HG03196 (cell line): ENCODE measurements at regions not wholly inside any gene's neighbourhood (a gene's known extent, or its start where the extent isn't known, plus 50 kb on each side); places are given as distances from the start of the nearest gene placed in this dataset.

Source experiments
- ATAC-seq: cut with Tn5 transposase; IDR thresholded peaks from one replicate; pipeline ENCODE4 v1.9.1; 2021; ENCODE audit not compliant: unreplicated experiment

DNA sequence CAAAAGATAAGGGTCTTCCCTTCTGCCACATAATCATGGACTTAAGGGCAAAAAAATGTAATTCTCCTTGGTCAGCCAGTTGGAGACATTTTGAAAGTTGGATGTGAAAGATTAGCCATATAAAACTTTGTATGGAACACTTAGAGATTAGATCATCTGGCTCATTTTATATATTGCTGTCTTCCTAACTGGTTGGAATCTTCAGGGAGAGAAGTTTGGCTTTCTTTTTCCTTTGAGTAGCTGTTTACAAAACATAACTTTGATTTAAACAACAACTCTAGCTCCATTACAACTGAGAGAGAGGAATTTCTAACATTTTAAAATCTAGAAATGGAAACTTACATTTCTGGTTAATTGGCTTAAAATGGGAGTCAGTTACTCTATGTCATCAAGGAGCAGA, 132.7 kb downstream of the RDH14 start:
- ATAC-seq: no peak

DNA sequence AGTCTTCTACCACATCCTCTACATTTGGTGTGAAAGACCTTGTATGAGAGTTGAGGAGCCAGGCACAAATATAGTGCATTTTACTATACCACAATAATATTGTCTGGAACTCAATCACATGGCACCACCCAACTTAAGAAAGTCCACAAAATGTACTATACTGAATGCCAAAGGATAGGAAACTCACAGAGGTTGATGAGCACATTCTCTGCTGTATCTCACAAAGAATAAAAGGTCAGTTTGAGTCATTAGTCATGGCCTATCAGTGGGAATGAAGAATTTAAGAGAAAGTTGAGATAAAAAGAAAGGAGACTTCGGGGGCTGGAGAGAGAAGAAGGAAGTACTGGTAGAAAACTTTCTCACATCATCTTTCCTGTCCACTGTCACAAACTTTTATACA, 134.3 kb downstream of the RDH14 start:
- ATAC-seq: no peak

DNA sequence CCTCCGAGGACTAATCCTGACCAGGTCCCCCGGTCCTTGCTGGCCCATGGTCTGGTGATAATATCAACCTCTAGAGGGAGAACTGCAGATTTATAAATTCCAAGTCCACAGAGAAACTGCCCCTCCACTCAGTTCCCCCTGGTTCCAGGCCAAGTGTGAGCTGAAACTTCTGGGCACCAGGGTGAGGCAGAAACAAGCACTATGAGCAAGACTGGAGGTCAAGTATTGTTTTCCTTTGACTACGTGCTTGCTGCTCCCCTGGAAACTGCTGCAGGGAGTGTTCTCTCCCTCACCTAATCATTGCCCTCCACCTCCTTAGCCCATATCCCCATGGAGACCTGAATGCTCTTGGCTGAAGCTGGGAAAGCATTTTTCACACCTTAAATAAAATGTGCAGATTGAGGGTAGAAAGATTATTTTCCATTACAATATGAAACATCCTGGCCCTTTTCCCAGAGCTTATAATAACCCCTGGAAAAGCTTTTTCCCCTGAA, 135.2 kb downstream of the RDH14 start:
- no peak for ATAC-seq

DNA sequence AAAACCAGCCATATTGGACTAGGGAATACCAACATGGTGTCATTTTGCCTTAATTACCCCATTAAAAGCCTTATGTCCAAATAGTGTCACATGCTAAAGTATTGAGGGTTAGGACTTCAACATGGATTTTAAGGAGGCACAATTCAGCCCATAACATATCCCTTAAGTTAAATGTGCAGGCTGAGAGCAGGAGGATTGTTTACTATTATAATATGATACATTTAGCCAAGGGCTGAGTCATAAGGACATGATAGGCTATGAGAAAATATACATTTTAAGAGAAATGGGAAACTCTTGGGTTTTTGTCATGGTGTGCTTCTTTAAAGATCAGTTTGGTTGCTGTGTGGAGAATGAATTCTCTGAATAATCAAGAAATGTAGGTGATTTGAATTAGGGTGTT, 136.8 kb downstream of the RDH14 start:
- no peak for ATAC-seq

DNA sequence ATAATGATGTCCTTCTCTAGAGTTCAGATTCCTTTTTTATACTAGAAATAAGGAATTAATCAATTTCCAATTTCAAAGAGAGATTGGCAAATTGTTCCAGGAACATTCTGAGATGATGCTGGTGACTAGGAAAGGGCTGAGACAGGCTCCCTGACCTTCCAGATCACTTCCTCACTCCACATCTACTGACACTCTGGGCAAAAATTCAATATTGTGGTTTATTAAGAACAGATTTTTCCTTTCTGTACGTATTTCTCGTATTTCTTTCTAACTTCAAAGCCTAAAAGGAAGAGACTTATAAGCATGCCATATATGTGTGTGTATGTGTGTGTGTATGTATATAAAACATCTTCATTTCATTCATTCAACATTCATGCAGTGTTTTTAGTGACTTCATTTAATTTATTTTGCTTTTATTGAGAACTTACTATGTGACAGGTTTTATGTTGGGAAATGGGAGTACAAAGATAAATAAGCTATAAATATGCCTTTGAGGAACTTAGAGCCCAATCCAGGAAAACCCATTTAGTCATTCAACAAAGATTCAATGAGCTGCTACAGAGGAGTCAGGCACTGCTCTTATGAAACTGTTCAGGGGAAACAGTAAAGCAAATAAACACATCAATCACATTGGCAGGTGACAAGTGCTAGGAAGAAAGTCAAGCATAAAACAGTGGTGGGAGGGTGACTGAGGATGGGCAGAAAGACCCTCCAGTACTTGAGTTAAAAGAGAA, 137.9 kb downstream of the RDH14 start:
- ATAC-seq: no peak

DNA sequence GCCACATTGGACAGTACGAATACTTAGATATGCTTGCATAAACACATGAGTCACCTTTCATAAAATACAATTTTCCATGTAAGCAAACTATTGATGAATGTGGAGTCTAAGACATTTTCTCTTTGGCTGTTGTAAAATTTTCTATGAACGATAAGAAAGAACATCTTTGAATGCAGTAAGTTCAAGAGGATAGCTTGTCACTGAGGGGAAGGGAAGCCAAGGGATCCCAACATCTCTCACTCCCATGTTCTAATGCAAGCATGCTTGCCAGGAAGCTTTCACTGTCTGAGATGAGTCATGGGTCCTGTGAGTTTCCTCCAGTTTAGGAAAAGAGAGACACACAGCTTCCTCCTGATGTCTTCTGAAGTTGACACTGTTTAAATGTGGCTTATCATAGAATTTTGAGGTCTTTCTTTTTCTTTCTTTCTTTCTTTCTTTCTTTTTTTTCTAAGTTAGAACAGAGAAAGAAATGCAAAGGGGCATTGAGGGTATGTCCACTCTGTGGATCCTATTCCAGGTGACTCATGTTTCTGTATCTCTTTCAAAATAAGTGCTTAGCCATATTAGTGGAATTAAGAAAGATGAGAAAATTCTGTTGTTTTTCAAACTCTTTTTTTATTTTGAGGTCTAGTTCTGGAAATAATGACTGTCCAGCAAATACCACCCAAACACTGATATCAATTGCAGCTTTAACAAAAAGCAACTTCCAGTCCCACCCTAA, 146.6 kb downstream of the RDH14 start:
- no peak for ATAC-seq

DNA sequence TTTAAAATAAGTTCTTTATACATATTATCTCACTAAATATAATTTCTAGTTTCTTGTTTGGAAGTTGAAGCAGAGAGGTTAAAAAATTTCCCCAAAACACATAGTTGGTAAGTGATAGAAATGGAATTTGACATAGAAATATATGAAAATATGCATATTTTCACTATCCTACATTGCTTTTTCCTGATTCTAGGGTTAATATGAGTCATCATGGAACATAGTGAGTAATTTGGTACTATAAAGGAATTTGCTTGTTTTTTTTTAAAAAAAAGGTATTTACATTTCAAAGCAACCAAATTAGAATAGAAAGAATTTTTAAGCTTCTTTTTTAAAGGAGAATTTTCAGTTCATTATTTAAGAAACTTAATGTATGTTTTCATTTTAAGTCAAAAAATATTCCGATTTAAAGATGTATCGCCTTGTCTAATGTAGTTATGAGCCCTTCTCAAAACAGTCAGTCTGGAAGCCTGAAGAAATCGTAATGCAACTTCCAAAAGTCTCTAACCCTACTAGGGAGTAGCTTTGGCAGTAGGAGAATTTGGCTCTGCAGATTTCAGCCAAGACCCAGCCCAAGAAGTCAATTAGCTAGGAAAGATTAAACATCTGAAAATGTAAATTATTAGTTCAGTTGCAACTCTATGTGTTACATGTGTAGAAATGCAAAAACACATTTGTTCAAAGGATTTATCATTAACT, 147.3 kb downstream of the RDH14 start:
- ATAC-seq: no peak

DNA sequence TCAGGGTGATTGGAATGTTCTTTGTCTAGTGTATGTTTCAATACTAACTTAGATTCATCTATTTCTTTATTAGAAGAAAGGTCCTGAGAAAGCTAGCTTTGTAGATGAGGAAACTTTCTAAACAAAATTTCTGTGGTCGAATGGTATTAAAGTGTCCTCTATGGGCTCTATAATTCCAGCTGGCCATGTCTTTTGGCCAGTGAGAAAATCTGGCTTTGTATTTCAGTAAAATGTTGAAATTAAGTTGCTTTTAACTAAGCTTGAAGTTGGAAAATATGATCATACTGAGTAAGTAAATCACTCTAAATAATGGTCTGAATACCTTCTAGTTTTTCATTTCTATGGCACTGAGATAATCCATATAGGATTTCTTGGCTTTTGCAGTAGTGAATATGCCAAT, 148.8 kb downstream of the RDH14 start:
- no peak for ATAC-seq

DNA sequence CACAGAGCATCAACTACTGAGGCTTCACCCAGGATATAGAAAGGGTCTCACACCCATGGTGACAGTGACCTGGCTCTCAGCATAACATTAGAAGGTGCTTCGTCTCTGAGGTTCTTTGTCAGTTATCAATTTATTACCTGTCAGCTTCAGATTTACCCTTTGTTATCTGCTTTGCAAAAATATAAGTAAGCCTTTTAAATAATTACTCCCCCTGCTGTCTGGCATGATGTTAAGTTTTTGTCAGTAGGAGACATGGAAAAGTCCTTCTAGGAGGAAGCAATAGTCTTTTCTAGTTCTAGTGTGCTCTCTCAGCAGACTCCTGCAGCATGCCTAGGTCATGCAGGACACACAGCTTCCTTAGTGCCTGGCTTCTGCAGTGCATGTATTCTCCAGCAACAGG, 149.9 kb downstream of the RDH14 start:
- ATAC-seq: no peak

DNA sequence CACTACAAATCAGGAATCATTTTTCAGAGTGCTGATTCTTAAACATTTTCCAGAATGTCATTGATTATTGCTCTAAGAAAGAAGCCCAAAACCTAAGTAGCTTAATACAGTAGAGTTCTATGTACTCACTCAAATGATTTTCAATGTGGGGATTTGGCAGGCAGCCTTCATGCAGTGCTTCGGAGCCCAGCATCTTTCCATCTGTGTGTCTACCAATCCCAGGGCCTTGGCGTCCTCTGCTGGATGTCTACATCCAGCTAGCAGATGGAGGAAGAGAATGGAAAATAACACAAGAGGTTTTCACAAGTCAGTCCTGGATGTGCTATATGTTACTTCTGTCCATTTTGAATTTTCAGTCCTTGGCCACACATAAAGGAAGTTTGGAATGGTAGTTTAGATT, 151.8 kb downstream of the RDH14 start:
- ATAC-seq: no peak

DNA sequence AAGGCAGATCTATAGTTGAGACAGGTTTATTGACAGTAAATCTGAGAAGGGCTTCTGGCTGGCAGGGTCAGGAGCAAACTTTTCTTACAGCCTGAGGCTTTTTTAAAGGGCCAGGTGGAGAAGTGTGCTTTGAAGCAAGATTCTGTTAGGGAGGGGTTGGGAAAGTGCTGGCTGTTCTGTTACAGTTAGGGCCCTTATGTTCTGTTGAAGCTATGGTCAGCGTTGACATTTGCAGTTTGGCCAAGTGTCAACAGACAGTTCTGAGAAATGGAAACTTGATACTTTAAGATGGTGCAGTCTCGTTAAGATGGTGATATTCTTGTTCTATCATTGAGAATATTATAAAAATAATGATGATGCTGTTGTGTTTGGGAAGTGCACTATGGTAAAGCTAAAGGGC, 154.2 kb downstream of the RDH14 start:
- ATAC-seq: no peak

DNA sequence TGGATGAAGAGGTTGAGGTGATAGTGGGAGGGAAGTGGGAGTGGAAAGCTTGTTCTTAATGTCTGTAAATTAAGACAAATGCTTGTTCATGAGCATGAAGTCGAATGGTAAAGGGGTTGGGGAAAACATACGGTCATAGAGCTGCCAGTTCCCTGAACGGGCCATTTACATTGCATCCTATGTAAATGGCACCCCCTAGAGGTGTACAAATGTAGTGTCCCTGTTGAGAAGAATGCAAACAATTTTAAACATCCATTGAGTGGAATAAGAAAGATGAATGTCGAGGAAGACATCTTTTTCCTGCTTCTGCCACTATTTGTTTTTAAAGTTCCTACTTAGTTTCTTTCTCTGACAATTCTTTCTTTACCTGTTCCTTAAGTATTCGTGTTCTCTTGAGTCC, 155.7 kb downstream of the RDH14 start:
- no peak for ATAC-seq

DNA sequence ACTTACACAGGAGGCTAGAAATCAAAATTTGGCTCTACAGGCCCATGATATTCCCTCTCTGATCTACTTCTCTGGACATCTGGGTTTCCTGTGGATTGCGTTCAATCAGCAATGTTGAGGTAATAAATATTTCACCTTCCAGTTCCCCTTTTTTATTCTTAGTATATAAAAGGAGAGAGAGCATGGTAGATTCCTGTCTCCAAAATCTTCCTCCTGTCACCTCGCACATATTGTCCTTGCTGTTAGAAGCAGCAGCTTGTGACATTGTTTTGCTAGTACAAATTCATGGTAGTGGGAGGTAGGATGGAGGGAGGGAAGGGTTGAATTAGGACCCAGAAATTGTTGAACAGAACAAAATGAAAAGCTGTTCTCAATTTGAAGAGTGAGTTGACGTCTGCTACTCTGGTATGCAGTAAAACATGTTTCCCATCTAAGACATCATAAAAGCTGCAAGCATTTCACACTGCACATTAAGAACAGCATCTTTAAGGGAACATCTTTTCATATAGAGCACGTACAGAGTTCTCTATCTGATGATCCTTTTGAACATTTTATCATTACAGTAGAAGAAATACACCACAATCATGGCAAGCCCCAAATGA, 156.4 kb downstream of the RDH14 start:
- ATAC-seq: no peak

DNA sequence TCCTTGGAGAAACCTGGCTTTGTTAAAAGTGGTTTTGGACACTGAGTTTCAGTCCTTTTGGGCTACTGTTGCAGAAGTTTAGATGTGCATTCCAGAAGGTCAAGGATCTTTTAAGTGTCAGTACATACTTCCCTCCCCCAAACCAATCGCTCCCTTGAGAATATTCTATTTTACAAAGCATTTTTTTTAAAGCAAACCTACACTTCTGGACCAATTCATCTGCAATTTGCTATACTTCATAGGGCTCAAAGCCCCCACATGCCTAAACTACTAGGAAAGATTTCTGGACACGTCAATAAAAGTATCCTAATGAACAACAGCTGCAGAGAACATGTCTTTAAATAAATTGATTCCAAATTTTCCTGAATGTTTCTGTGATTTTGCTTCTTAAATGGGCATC, 157.6 kb downstream of the RDH14 start:
- ATAC-seq: no peak

DNA sequence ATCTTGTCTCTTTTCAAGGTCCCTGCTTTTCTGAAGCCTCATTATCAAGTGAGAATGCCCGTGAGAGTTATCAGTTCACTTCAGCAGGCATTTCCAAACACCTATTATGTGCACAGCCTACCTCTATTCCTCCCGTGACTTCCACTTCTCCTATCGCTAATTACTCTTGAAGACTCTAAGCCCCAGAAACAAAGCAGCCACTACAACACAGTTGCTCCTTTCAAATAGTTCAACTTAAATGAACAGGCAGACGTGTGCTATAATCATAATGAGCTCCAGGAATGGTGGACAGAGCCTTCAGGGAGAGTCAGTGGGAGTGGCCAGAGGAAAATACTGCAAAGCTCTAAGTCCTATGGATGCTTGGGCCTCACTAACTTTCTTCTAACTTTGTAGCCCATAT, 159.0 kb downstream of the RDH14 start:
- no peak for ATAC-seq

DNA sequence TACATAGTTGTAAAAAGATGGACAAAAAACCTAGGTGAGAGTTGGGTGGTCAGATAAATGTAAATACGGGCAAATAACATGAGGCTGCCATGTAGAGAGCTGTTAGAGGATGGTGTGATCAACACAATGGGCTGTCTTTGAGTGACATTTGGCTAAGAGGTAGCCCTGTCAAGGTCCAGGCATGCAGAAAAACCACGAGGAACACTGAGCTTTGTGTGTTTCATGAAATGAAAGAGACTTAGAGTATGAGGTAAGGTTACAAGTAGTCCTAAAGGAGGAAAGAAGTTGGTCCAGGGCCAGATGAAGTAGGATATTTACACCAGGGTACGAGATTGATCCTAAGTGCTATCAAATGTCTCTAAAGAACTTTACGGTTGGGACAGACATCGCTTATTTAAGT, 160.9 kb downstream of the RDH14 start:
- no peak for ATAC-seq

DNA sequence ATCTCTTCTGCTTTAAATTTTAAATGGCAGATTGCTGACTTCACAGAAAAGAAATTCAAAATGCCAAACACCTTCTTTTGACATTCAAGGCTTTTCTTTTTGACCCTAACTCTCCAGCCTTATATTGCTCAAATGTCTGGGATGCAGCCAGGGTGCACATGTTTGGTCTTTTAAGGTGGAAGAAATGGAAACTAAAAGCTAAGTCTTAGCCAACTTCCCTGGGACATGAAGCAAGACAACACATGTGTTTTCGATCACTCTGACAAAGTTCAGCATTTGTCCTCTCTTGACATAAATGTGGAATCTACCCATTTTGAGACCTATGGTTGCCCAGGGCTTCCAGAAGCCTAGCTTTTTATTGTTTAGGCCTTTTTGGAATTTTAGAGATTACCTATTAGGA, 161.6 kb downstream of the RDH14 start:
- no peak for ATAC-seq

DNA sequence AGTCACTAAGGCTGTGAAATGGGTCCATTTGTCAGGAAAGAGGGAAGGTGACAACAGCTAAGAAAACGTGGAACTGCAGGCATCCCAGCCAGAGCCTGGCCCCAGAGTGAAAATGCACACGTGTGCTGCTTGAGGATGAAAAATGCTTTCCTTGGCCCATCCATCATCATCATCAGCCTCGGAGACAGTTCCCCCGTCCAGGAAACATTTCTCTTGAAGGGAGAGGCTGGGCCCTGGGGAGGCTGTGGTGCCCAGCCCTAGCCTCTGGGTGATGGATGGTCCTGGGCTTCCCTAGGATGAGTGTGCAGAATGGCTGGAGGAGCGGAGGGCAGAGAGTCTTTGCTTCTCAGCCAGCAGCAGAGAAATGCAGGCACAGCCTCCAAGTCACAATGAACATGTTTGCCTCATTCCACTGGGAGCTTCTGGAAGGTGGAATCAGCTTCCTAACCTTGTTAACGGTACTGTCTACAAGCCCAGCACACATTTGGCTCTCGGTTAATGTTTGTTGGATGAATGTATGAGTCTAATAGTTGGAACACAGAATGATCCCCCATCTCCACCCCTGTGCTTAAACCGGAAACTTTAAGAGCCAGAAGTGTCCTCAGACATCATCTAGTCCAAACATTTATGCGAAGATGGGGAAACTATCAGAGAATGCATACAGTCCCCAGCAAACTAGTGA, 164.0 kb downstream of the RDH14 start:
- ATAC-seq: no peak

DNA sequence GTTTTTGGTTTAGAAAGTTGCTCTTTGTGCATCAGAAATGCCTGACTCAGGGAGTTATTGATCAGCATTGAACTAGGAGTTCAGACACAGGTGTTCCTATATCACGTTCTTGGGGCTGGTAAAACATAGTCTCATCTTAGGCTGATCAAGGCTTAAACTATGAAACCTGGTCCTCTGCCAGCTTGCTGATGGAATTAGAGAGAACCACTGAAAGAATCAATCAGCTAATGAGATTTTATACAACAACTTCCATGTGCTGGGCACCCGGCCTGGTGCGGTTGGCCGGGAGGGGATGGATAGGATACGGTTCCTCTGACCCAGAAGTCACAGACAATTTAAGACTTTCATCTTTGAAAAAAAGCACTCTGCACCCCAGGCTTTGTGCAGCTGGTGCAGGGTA, 164.9 kb downstream of the RDH14 start:
- ATAC-seq: no peak

DNA sequence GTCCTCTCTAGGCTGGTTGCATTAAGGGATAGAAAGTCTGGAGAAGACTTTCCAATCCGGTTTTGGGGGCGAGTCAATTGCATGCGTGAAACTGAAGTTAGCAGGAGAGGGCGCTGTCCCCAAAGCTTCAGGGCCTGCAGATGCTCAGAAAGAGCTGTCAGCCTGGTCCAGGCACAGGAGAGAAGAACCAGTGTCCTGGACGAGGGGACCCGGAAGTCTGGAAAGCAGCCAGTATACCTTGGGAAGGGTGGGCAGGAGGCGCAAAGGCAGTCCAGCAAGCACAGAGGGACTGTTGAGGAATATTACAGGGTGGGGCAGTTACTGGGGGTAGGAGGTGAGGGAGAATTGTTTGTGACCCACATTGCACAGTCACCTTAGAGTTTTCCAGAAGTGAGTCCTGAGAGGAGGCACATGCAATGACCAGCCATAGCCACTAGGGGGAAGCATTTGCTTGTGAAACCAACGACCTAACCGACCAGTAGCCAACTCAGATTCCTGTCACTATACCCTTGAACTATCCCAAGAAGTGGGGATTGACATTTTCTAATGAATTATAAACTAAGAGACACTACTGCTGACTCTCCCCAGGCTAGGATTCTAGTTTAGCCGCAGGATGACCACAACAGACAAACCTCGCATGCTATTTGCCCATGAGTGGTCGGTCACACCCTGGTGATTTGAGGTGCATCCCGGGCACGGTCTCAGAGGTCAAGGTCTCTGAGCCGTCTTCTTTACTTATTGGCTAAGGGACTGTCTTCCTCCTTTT, 172.8 kb downstream of the RDH14 start:
- ATAC-seq: peak; percentile 93
